Chondrocyte (in vitro differentiated cells): ENCODE measurements at regions not wholly inside any gene's neighbourhood (a gene's known extent, or its start where the extent isn't known, plus 50 kb on each side); places are given as distances from the start of the nearest gene placed in this dataset.

Experiments used
- DNase-seq: peaks from one replicate; pipeline ENCODE4 v3.0.0; 2021; ENCODE audit warnings: mixed read lengths, low spot score
- H3K27ac Mint-ChIP-seq: one replicate; pipeline ENCODE4 v1.8.0; 2021; ENCODE audit warnings: mild to moderate bottlenecking, moderate library complexity, mixed read lengths; ENCODE audit not compliant: unreplicated experiment
- H3K27me3 Mint-ChIP-seq: 2 replicates; pipeline ENCODE4 v1.8.0; 2021; ENCODE audit warnings: low read depth, mixed read lengths
- H3K36me3 Mint-ChIP-seq: 2 replicates; pipeline ENCODE4 v1.8.0; 2021; ENCODE audit warnings: low read depth, mixed read lengths
- H3K4me1 Mint-ChIP-seq: 2 replicates; pipeline ENCODE4 v1.8.0; 2021; ENCODE audit warnings: low read depth, mild to moderate bottlenecking, mixed read lengths
- H3K4me3 Mint-ChIP-seq: one replicate; pipeline ENCODE4 v1.8.0; 2021; ENCODE audit warnings: mild to moderate bottlenecking, moderate library complexity, mixed read lengths; ENCODE audit not compliant: unreplicated experiment
- H3K9me3 Mint-ChIP-seq: 2 replicates; pipeline ENCODE4 v1.8.0; 2021; ENCODE audit warnings: low read depth, mixed read lengths
- TF ChIP-seq, protein P1 (sequence below): fragments of 200-600 bp; sonication (generic); IDR thresholded peaks from 2 replicates; pipeline ENCODE4 v1.5.0; 2021; ENCODE audit warnings: antibody characterized with exemption, mild to moderate bottlenecking, moderate library complexity

DNA sequence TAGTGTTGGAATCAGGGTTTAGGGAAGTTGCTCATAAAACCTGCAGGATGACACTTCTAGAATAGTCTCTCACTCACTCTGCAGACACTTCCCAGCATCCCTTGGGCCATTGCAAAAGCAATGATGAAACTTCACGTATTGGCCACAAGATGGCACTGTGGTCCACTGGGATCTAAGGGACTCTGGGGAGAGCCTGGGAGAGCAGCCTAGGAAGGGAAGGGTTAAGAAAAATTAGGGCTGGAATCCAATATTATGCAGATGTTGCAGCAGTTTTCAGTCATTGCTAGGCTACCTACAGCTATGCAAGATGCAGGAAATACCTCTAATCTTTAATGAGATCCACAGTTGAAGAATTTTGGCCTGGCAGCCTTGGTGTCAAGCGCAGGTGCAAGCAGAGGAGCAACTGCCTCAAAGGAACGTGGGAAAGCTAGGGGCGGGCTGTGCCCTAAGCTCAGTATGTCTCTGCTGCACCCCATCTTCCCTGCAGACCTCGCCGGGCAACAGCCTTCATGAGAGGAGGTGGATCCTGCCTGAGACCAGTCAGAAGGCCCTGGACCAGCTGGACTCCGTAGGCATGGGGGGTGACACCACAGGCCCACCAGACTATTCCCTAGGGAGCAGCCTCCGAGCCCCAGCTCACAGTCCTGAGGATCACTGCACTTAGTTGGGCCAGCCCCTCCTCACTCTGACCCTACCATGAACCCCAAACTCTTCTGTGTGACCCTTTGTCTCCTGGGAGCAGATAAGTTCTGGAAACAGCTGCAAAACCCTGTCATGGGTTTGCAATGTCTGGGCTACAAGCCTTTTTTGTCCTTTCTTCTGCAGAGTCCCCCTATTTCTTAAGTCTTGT, 127.9 kb upstream of the PRSS58 start:
- Mint-ChIP-seq H3K9me3 (no peaks in the 10 kb centered on the region), H3K36me3 (no peaks in the 10 kb centered on the region), H3K4me3 (no peak overlapping the region), H3K27me3 (peaks cover 5% of the 10 kb centered on the region), H3K4me1 (peaks cover 5% of the 10 kb centered on the region), H3K27ac (no peak overlapping the region)
- DNase-seq, result no peak
- TF ChIP-seq, protein P1, sequence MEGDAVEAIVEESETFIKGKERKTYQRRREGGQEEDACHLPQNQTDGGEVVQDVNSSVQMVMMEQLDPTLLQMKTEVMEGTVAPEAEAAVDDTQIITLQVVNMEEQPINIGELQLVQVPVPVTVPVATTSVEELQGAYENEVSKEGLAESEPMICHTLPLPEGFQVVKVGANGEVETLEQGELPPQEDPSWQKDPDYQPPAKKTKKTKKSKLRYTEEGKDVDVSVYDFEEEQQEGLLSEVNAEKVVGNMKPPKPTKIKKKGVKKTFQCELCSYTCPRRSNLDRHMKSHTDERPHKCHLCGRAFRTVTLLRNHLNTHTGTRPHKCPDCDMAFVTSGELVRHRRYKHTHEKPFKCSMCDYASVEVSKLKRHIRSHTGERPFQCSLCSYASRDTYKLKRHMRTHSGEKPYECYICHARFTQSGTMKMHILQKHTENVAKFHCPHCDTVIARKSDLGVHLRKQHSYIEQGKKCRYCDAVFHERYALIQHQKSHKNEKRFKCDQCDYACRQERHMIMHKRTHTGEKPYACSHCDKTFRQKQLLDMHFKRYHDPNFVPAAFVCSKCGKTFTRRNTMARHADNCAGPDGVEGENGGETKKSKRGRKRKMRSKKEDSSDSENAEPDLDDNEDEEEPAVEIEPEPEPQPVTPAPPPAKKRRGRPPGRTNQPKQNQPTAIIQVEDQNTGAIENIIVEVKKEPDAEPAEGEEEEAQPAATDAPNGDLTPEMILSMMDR, result peak; percentile 79

DNA sequence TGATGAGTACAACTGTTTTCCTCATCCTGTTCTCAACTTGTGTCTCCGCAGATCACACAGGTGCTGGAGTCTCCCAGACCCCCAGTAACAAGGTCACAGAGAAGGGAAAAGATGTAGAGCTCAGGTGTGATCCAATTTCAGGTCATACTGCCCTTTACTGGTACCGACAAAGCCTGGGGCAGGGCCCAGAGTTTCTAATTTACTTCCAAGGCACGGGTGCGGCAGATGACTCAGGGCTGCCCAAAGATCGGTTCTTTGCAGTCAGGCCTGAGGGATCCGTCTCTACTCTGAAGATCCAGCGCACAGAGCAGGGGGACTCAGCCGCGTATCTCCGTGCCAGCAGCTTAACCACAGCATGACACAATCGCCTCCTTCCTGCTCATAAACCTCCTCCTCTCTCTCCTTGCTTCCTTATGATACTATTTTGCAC, 126.7 kb upstream of the PRSS58 start:
- Mint-ChIP-seq H3K4me3 (no peak overlapping the region), H3K4me1 (peaks cover 2% of the 10 kb centered on the region), H3K9me3 (no peaks in the 10 kb centered on the region), H3K27me3 (peaks cover 5% of the 10 kb centered on the region), H3K36me3 (no peaks in the 10 kb centered on the region), H3K27ac (no peak overlapping the region)
- no peak for DNase-seq
- TF ChIP-seq, protein P1, result no peak

DNA sequence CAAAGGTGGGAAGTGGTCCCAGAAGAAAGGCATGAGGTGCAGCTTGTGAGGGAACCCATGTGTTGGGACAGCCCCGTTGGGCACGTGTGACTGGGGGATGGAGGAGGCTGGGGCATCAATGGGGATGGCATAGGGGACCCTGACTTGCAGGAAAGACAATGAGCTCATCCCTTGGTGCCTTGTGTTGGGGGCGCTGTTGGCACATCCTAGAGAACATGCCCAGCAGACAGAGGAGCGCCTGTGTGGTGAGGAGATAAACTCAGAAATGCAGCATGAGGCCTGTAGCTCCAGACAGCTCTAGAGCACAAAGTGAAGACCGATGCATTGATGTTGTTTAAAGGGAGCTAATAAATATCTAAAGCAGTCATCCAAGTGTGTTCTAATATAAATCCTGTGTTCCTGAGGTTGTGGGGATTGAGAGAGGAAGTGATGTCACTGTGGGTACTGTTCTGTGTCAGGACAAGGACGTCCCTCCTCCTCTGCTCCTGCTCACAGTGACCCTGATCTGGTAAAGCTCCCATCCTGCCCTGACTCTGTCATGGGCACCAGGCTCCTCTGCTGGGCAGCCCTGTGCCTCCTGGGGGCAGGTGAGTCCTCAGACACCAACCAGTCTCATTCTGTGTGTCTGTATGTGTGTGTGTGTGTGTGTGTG, 126.1 kb upstream of the PRSS58 start:
- Mint-ChIP-seq H3K9me3 (no peaks in the 10 kb centered on the region), H3K4me3 (no peak overlapping the region), H3K27me3 (peaks cover 5% of the 10 kb centered on the region), H3K27ac (no peak overlapping the region), H3K4me1 (no peaks in the 10 kb centered on the region), H3K36me3 (no peaks in the 10 kb centered on the region)
- DNase-seq, result no peak
- TF ChIP-seq, protein P1, result no peak

DNA sequence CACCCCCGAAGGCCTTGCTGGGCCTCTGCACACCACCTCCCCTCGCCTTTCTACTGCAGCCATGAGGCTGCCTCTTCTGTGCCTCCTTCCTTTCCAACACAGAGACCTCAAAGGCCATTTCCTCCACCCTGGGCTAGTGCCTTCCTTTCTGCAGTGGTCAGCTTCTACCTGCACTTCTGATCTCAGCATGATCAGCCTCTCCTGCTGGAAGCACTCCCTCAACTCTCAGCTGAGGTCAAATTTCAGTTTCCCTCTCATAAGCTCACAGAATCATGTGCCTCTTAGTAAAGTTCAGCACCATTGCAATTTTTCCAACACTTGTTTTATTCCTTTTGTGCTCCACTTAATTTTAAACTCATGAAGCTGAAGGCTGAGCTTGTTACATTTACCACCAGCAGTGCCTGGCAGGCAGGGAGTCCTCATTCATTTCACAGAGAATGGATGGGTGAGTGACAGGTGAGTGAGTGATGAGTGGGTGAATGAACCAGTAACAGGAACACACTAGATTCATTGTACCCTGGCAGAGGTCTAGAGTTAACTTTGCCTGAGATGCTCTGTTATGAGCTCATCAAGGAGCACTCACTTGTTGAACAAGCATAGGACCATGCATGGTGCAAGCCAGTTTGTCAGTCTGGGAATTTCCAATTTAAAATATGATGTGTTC, 124.0 kb upstream of the PRSS58 start:
- Mint-ChIP-seq H3K27ac (no peak overlapping the region), H3K4me3 (no peak overlapping the region)

DNA sequence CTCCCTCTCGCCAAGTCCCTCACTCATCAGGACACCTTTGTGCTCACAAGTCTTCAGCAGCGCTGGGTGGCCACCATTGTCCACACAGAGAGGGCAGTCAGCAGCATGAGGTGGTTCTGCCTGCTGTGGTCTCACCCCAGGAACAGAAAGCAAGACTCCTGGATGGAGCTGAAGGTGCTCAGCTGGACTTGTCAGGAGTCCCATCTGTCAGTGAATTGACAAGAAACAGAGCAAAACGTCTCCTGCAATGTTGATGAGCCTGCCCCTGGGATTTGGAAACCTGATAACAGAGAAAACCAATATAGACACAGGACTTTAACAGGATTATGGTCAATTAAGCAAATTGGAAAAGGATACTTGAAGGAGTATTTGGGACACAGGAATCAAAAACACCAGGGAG, 122.2 kb upstream of the PRSS58 start:
- TF ChIP-seq, protein P1, result no peak
- no peak overlapping the region for H3K27ac Mint-ChIP-seq
- no peak overlapping the region for H3K4me3 Mint-ChIP-seq
- DNase-seq, result no peak
- no peaks in the 10 kb centered on the region for H3K27me3 Mint-ChIP-seq
- H3K9me3 Mint-ChIP-seq, result no peaks in the 10 kb centered on the region
- H3K4me1 Mint-ChIP-seq, result peaks cover 8% of the 10 kb centered on the region
- H3K36me3 Mint-ChIP-seq, result no peaks in the 10 kb centered on the region

More for the DNA sequence above, 124.0 kb upstream of the PRSS58 start:
- no peak for DNase-seq
- Mint-ChIP-seq H3K4me1 (no peaks in the 10 kb centered on the region), H3K27me3 (no peaks in the 10 kb centered on the region), H3K36me3 (no peaks in the 10 kb centered on the region), H3K9me3 (no peaks in the 10 kb centered on the region)
- TF ChIP-seq, protein P1, result no peak
